ENCODE measurements at regions not wholly inside any gene's neighbourhood (a gene's known extent, or its start where the extent isn't known, plus 50 kb on each side); places are given as distances from the start of the nearest gene placed in this dataset.

DNA sequence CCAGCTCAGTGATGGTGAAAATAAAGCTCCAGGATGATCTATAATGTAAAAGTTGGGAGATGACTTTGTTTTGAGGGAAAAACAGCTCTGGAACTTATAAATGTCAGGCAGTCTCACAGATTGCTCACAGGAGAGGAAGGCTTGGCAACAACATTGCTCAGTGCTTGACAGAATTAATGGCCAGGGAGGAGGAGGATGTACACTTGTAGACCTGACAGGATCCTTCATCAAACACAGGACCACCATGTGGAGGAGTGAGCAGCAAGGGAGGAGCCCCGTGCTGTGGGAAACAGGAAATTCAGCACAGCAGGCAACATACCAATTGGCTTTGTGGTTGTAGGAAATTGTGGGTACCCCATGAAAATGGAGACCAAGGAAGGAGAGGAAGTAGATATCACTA, 291.8 kb upstream of the CAMK1G start:
- no peaks in the 10 kb centered on the region for H3K9me3 ChIP-seq (ENCODE audit: control insufficient read depth in 1 of 2, insufficient read depth in 1 of 2, low read length in 2 of 2)
- intact Hi-C loops (cut with DNase I, micrococcal nuclease), result no loop called here
- TF ChIP-seq, protein P1, sequence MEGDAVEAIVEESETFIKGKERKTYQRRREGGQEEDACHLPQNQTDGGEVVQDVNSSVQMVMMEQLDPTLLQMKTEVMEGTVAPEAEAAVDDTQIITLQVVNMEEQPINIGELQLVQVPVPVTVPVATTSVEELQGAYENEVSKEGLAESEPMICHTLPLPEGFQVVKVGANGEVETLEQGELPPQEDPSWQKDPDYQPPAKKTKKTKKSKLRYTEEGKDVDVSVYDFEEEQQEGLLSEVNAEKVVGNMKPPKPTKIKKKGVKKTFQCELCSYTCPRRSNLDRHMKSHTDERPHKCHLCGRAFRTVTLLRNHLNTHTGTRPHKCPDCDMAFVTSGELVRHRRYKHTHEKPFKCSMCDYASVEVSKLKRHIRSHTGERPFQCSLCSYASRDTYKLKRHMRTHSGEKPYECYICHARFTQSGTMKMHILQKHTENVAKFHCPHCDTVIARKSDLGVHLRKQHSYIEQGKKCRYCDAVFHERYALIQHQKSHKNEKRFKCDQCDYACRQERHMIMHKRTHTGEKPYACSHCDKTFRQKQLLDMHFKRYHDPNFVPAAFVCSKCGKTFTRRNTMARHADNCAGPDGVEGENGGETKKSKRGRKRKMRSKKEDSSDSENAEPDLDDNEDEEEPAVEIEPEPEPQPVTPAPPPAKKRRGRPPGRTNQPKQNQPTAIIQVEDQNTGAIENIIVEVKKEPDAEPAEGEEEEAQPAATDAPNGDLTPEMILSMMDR (IDR thresholded peaks at IDR 0.05), result no peak
- H3K27ac ChIP-seq (ENCODE audit: low read depth in 1 of 2, low read length in 2 of 2), result no peak overlapping the region
- Mint-ChIP-seq H3K36me3 (ENCODE audit: low read depth) (no peaks in the 10 kb centered on the region), H3K9me3 (no peaks in the 10 kb centered on the region), H3K27me3 (peaks cover 33% of the 10 kb centered on the region), H3K4me1 (ENCODE audit: low read depth) (no peaks in the 10 kb centered on the region), H3K27ac (no peak overlapping the region), H3K4me3 (no peak overlapping the region)
- ChIA-PET POLR2A (no interaction called here), CTCF (no interaction called here)
- no peaks in the 10 kb centered on the region for H3K27me3 ChIP-seq (ENCODE audit: control insufficient read depth in 1 of 2, insufficient read depth in 2 of 2, low read length in 2 of 2)
- no peaks in the 10 kb centered on the region for H3K4me1 ChIP-seq (ENCODE audit: insufficient read depth, low read length)
- ATAC-seq (ENCODE audit: poor library complexity) (no peak), DNase-seq (no peak)
- no peaks in the 10 kb centered on the region for H3K36me3 ChIP-seq (ENCODE audit: insufficient read depth, low read length)
- H3K4me3 ChIP-seq (ENCODE audit: low read length), result no peak overlapping the region

DNA sequence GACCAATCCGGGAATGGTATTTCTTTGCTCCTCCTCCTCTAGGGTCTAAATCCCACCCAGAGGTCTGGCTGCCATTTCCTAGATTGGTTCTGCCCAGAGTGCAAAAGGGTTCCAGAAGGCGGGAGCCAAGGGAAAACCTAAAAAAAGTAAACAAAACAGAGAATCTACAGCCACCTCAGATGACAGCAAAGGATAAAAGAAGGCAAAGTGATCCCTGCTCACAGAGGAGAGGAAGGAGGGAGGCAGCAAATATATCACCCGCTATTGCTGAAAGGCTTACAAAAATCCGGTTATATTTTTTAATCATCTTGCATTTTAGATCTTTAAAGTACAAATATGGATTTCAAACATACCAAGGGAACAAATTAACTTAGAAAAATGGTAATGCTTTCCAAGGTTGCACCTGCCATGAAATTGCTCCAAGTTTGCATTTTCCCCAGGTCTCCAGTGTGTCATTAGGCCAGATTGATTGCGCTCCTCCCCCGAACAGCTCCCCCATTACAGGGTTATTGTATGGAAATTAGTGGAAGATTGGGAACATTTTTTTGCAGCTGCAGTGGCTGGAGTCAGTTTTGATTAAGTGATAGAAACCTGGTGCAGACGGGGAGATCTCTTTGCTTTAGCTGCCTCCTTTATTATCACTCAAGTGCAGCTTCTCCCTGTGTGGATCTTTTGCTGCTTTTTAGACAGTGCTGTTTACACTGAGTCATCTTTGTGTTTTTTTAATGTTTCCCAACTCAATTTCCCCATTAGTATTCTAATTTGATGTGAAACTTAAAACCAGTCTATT, 280.5 kb upstream of the CAMK1G start:
- Mint-ChIP-seq H3K9me3 (no peaks in the 10 kb centered on the region), H3K27ac (no peak overlapping the region), H3K4me1 (ENCODE audit: low read depth) (no peaks in the 10 kb centered on the region), H3K36me3 (ENCODE audit: low read depth) (no peaks in the 10 kb centered on the region), H3K4me3 (no peak overlapping the region), H3K27me3 (peaks cover 46% of the 10 kb centered on the region)
- Histone ChIP-seq H3K4me3 (ENCODE audit: low read length) (no peak overlapping the region), H3K27ac (ENCODE audit: low read depth in 1 of 2, low read length in 2 of 2) (no peak overlapping the region), H3K27me3 (ENCODE audit: control insufficient read depth in 1 of 2, insufficient read depth in 2 of 2, low read length in 2 of 2) (peaks cover 0 to 5% of the 10 kb centered on the region in 2 experiments), H3K9me3 (ENCODE audit: control insufficient read depth in 1 of 2, insufficient read depth in 1 of 2, low read length in 2 of 2) (no peaks in the 10 kb centered on the region), H3K4me1 (ENCODE audit: insufficient read depth, low read length) (no peaks in the 10 kb centered on the region), H3K36me3 (ENCODE audit: insufficient read depth, low read length) (no peaks in the 10 kb centered on the region)
- ATAC-seq (ENCODE audit: poor library complexity), result no peak
- ChIA-PET CTCF (no interaction called here), POLR2A (no interaction called here)
- intact Hi-C loops (cut with DNase I, micrococcal nuclease), result no loop called here
- TF ChIP-seq, protein P1 (IDR thresholded peaks at IDR 0.05), result no peak
- DNase-seq, result no peak

DNA sequence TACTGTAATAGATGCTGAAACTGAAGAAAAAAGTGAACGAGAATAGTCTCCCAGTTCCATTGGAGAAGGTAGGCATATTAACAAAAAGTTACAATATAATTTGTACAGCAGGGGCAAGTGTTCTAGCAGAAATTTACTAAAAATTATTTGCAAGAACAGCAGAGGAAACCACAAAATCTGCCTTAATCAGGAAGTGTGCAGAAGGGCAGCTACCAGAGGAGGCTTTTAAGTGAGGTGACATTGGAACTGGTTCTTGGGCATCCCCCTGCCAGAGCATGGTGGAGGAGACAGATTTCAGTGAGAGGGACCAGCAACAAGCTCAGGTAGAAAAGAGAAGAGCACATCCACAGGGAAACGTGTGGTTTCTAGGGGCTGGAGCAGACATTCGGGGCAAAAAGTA, 279.3 kb upstream of the CAMK1G start:
- Histone ChIP-seq H3K27ac (ENCODE audit: low read depth in 1 of 2, low read length in 2 of 2) (no peak overlapping the region), H3K9me3 (ENCODE audit: control insufficient read depth in 1 of 2, insufficient read depth in 1 of 2, low read length in 2 of 2) (no peaks in the 10 kb centered on the region), H3K4me1 (ENCODE audit: insufficient read depth, low read length) (no peaks in the 10 kb centered on the region), H3K36me3 (ENCODE audit: insufficient read depth, low read length) (no peaks in the 10 kb centered on the region), H3K4me3 (ENCODE audit: low read length) (no peak overlapping the region), H3K27me3 (ENCODE audit: control insufficient read depth in 1 of 2, insufficient read depth in 2 of 2, low read length in 2 of 2) (peaks cover 0 to 8% of the 10 kb centered on the region in 2 experiments)
- H3K9me3 Mint-ChIP-seq, result no peaks in the 10 kb centered on the region
- no peaks in the 10 kb centered on the region for H3K36me3 Mint-ChIP-seq (ENCODE audit: low read depth)
- POLR2A ChIA-PET, result no interaction called here
- intact Hi-C loops (cut with DNase I, micrococcal nuclease), result no loop called here
- H3K4me3 Mint-ChIP-seq, result no peak overlapping the region
- no peaks in the 10 kb centered on the region for H3K4me1 Mint-ChIP-seq (ENCODE audit: low read depth)
- H3K27me3 Mint-ChIP-seq, result peaks cover 55% of the 10 kb centered on the region
- no peak overlapping the region for H3K27ac Mint-ChIP-seq
- DNase-seq, result no peak
- CTCF ChIA-PET, result no interaction called here
- no peak for ATAC-seq (ENCODE audit: poor library complexity)
- TF ChIP-seq, protein P1 (IDR thresholded peaks at IDR 0.05), result no peak
